NB4 (cell line): ENCODE measurements at regions not wholly inside any gene's neighbourhood (a gene's known extent, or its start where the extent isn't known, plus 50 kb on each side); places are given as distances from the start of the nearest gene placed in this dataset.
"Not testable (repeated sequence)": the region's sequence is repeated elsewhere in the genome, so short reads cannot be mapped to it uniquely, and the experiment has no call there.

ENCODE experiments used
- DNase-seq: peaks from one replicate; pipeline ENCODE4 v3.0.0; 2010; ENCODE audit warnings: low read depth
- H3K4me3 ChIP-seq: one replicate; pipeline ENCODE4 v1.5.1; 2011; ENCODE audit warnings: mild to moderate bottlenecking, low read depth, low read length, moderate library complexity
- MAX ChIP-seq: IDR thresholded peaks from 2 replicates; pipeline ENCODE4 v1.6.1; 2011; ENCODE audit warnings: low read depth, low read length
- MYC ChIP-seq: IDR thresholded peaks from 2 replicates; pipeline ENCODE4 v1.6.1; 2011; ENCODE audit warnings: low read depth, low read length
- POLR2A ChIP-seq: IDR thresholded peaks from 2 replicates; pipeline ENCODE4 v1.6.1; 2011; ENCODE audit warnings: mild to moderate bottlenecking; ENCODE audit not compliant: insufficient read length; ENCODE audit errors: extremely low read depth
- TF ChIP-seq, protein P1 (sequence below): IDR thresholded peaks from one replicate; pipeline ENCODE4 v1.5.1; 2012; ENCODE audit warnings: low read depth, low read length

DNA sequence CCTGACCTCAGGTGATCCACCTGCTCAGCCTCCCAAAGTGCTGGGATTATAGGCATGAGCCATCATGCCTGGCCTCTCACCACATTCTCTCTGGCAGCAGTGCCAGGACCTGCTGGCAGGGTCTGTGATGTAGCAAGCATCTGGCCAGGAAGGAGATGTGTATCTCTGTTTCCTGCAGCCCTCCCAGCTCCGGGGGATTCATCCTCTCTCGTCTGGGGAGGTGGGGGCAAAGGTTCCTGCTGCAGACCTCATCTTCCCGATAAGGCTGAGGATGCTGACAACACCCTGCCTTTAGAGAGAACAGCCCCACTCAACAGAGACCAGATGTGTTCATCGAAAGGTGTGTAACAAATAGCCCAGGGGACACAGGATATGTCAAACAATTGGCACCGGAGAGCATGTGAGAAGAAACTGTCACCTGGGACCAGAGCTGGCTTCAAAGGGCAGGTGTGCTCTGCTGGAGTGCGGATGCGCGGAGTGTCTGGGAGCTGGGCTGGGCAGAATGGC lies 54.8 kb upstream of the SEC14L1 start:
- TF ChIP-seq MAX = no peak
- no peak for TF ChIP-seq POLR2A
- TF ChIP-seq, protein P1, sequence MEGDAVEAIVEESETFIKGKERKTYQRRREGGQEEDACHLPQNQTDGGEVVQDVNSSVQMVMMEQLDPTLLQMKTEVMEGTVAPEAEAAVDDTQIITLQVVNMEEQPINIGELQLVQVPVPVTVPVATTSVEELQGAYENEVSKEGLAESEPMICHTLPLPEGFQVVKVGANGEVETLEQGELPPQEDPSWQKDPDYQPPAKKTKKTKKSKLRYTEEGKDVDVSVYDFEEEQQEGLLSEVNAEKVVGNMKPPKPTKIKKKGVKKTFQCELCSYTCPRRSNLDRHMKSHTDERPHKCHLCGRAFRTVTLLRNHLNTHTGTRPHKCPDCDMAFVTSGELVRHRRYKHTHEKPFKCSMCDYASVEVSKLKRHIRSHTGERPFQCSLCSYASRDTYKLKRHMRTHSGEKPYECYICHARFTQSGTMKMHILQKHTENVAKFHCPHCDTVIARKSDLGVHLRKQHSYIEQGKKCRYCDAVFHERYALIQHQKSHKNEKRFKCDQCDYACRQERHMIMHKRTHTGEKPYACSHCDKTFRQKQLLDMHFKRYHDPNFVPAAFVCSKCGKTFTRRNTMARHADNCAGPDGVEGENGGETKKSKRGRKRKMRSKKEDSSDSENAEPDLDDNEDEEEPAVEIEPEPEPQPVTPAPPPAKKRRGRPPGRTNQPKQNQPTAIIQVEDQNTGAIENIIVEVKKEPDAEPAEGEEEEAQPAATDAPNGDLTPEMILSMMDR = no peak
- no peak for TF ChIP-seq MYC
- no peak overlapping the region for H3K4me3 ChIP-seq
- DNase-seq = no peak

DNA sequence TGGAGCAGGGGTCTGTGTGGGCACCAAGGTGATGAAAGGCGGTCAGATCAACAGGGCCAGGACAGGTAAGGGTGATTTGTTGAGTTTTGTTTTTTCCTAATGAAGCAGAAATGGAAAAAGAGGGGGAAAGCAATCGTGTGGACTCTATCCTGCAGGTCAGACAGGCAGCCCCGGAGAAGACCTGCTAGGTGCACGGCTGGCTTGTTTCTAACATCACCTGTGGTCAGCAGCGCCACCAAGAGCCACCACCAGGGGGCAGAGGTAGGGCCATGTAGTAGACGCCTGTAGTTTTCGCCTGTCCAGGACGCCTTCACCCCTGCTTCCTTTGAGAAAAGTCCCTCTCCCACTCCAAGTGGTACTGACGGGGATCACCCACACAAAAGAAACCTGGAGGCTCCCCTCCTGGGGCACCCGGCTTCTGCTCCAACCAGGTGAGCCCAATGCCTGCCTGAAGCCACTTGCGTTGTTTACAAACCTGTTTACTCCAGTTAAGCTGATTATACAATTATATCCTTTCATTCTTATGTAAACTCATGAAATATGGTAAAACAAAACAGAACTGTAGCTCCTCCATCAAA lies 54.2 kb upstream of the SEC14L1 start:
- H3K4me3 ChIP-seq = no peak overlapping the region
- DNase-seq = peak; percentile 81
- TF ChIP-seq POLR2A = no peak
- TF ChIP-seq, protein P1 = peak; percentile 93
- peak; percentile 39 for TF ChIP-seq MAX
- peak; percentile 34; the same call in 1 of the 2 replicates for TF ChIP-seq MYC

GRCh38 chr17:77087650-77088454 lies 52.9 kb upstream of the SEC14L1 start:
- H3K4me3 ChIP-seq = peak overlapping the region; percentile 97
- TF ChIP-seq POLR2A (no peak), MYC (no peak), MAX (no peak)
- TF ChIP-seq, protein P1 = no peak
- DNase-seq = no peak

DNA sequence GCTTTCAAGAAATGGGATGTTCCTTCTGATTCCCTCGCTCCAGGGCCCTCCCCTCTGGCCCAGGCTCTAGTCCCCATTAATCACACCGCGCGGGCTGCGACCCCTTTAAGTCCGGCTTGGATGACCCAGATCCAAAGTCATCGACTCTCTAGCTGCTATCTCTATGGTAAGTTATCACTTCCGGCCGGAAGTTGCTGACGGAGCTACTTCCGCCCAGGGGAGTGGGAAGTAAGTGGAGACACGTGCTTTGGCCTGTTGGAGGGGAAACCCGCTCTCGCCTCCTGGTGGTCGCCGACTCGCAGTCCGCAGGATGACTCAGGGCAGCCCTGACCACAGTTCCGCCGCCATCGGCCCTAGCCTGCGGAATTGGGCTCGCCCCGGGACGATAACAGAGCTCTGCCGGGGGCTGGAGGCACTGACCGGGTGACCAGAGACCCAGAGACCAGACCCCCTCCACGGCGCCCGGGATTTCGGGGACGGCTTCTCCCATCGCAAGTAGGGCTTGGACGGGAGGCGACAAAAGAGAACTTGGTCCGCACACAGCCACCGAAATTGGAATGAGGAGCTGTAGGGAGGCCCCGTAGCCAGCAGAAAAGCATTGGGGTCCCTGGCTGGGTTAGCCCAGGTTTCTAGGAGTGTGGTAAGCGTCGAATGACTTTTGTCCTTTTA lies 52.2 kb upstream of the SEC14L1 start:
- peak overlapping the region; percentile 97 for H3K4me3 ChIP-seq
- TF ChIP-seq MAX (peak; percentile 100), MYC (peak; percentile 100), POLR2A (peak; percentile 62)
- TF ChIP-seq, protein P1 = no peak
- peak; percentile 96 for DNase-seq

GRCh38 chr17:77089124-77089490 lies 51.7 kb upstream of the SEC14L1 start:
- H3K4me3 ChIP-seq = peak overlapping the region; percentile 97
- peak; percentile 29 for DNase-seq
- TF ChIP-seq, protein P1 = no peak
- TF ChIP-seq MAX = no peak
- no peak for TF ChIP-seq POLR2A
- TF ChIP-seq MYC = no peak

- peak overlapping the region; percentile 97 for H3K4me3 ChIP-seq
- not testable (repeated sequence) for DNase-seq
Observed at GRCh38 chr17:77089949-77090348, 50.8 kb upstream of the SEC14L1 start.
